ENCODE measurements at regions not wholly inside any gene's neighbourhood (a gene's known extent, or its start where the extent isn't known, plus 50 kb on each side); places are given as distances from the start of the nearest gene placed in this dataset.

DNA sequence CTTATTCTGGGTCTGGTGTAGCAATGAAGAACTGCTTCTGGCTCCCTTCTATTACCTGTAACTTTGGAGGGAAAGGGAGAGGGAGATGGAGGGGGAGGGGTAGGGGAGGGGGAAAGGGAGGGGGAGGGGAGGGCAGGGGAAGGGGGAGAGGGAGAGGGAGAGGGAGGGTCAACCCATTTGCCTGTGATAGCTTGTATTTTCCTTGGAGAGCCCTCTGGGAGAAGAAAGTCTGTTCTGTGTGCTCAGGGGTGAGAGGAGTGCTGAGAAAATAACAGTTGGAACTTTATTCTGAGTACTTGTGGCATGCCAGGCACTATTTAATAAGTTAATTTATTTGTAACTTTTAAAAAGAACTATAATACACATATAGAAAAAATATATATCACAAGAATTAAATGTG, 70.7 kb upstream of the TSPAN2 start (continued):
- TF ChIP-seq EGR1 (IDR thresholded peaks at IDR 0.05; ENCODE audit: borderline replicate concordance, low read depth, low read length) (no peak), POLR2A (IDR thresholded peaks at IDR 0.05; ENCODE audit: control extremely low read depth in 1 of 2, low read depth in 2 of 2, low read length in 2 of 2) (no peak), CEBPB (IDR thresholded peaks at IDR 0.05; ENCODE audit: low read depth, low read length) (no peak), BRCA1 (IDR thresholded peaks at IDR 0.05; ENCODE audit: low read depth, low read length) (no peak), TBP (IDR thresholded peaks at IDR 0.05; ENCODE audit: low read depth, low read length) (no peak)
- TF ChIP-seq, protein P1, sequence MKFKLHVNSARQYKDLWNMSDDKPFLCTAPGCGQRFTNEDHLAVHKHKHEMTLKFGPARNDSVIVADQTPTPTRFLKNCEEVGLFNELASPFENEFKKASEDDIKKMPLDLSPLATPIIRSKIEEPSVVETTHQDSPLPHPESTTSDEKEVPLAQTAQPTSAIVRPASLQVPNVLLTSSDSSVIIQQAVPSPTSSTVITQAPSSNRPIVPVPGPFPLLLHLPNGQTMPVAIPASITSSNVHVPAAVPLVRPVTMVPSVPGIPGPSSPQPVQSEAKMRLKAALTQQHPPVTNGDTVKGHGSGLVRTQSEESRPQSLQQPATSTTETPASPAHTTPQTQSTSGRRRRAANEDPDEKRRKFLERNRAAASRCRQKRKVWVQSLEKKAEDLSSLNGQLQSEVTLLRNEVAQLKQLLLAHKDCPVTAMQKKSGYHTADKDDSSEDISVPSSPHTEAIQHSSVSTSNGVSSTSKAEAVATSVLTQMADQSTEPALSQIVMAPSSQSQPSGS (IDR thresholded peaks at IDR 0.05; ENCODE audit: low read length) = no peak

Measured in H1 (cell line).